BLaER1 (cell line): ENCODE measurements at regions not wholly inside any gene's neighbourhood (a gene's known extent, or its start where the extent isn't known, plus 50 kb on each side); places are given as distances from the start of the nearest gene placed in this dataset.
A peak's percentile ranks its signal among the peaks of the same experiment; 100 is the strongest.
"Not testable (repeated sequence)": the region's sequence is repeated elsewhere in the genome, so short reads cannot be mapped to it uniquely, and the experiment has no call there.

Experiments used
- H3K27ac ChIP-seq: shearing (Covaris generic); formaldehyde crosslinking; 2 replicates; pipeline ENCODE4 v1.8.1; 2022
- H3K27me3 ChIP-seq: shearing (Covaris generic); formaldehyde crosslinking; 2 replicates; pipeline ENCODE4 v1.8.1; 2022
- H3K36me3 ChIP-seq: shearing (Covaris generic); formaldehyde crosslinking; 2 replicates; pipeline ENCODE4 v1.8.1; 2022
- H3K4me1 ChIP-seq: shearing (Covaris generic); formaldehyde crosslinking; 2 replicates; pipeline ENCODE4 v1.8.1; 2022
- H3K4me2 ChIP-seq: shearing (Covaris generic); formaldehyde crosslinking; 2 replicates; pipeline ENCODE4 v1.8.1; 2022
- H3K4me3 ChIP-seq: shearing (Covaris generic); formaldehyde crosslinking; 2 replicates; pipeline ENCODE4 v1.8.1; 2022
- H3K9ac ChIP-seq: shearing (Covaris generic); formaldehyde crosslinking; 2 replicates; pipeline ENCODE4 v1.8.1; 2022
- H3K9me3 ChIP-seq: shearing (Covaris generic); formaldehyde crosslinking; 2 replicates; pipeline ENCODE4 v1.8.1; 2022
- H4K20me1 ChIP-seq: shearing (Covaris generic); formaldehyde crosslinking; 2 replicates; pipeline ENCODE4 v1.8.1; 2022
- Cebpa-rat ChIP-seq: shearing (Covaris generic); IDR thresholded peaks from 2 replicates; pipeline ENCODE4 v1.8.1; 2022

GRCh38 chr17:34445101-34445500, 82.1 kb upstream of the CCL1 start:
- no peaks in the 10 kb centered on the region for H3K27me3 ChIP-seq
- no peak overlapping the region for H3K27ac ChIP-seq
- no peaks in the 10 kb centered on the region; the same call in 1 of the 2 replicates for H4K20me1 ChIP-seq
- no peak overlapping the region for H3K4me2 ChIP-seq
- H3K9me3 ChIP-seq = no peaks in the 10 kb centered on the region
- no peaks in the 10 kb centered on the region for H3K4me1 ChIP-seq
- no peaks in the 10 kb centered on the region for H3K36me3 ChIP-seq
- H3K9ac ChIP-seq = 0 out of 2 replicates have a peak overlapping the region, but pooled peaks have one; percentile 24
- TF ChIP-seq Cebpa-rat = no peak
- no peak overlapping the region for H3K4me3 ChIP-seq

GRCh38 chr17:34443619-34444469, 80.8 kb upstream of the CCL1 start:
- Histone ChIP-seq H3K9ac (no peak overlapping the region), H3K27me3 (no peaks in the 10 kb centered on the region), H4K20me1 (no peaks in the 10 kb centered on the region; the same call in 1 of the 2 replicates), H3K27ac (no peak overlapping the region), H3K9me3 (no peaks in the 10 kb centered on the region), H3K4me2 (no peak overlapping the region), H3K4me3 (no peak overlapping the region), H3K4me1 (no peaks in the 10 kb centered on the region), H3K36me3 (no peaks in the 10 kb centered on the region)
- TF ChIP-seq Cebpa-rat = no peak

- no peaks in the 10 kb centered on the region for H3K9me3 ChIP-seq
- no peak overlapping the region for H3K27ac ChIP-seq
- no peak overlapping the region for H3K9ac ChIP-seq
- H4K20me1 ChIP-seq = no peaks in the 10 kb centered on the region; the same call in 1 of the 2 replicates
- H3K4me2 ChIP-seq = no peak overlapping the region
- H3K36me3 ChIP-seq = no peaks in the 10 kb centered on the region
- no peak overlapping the region for H3K4me3 ChIP-seq
- H3K27me3 ChIP-seq = no peaks in the 10 kb centered on the region
- TF ChIP-seq Cebpa-rat = no peak
- H3K4me1 ChIP-seq = no peaks in the 10 kb centered on the region
Observed at GRCh38 chr17:34442387-34443111, 79.5 kb upstream of the CCL1 start.

GRCh38 chr17:34437188-34437587, 74.2 kb upstream of the CCL1 start:
- Histone ChIP-seq H3K4me2 (no peak overlapping the region), H3K4me3 (no peak overlapping the region), H3K4me1 (no peaks in the 10 kb centered on the region), H3K36me3 (no peaks in the 10 kb centered on the region), H3K27me3 (no peaks in the 10 kb centered on the region), H3K27ac (no peak overlapping the region), H3K9me3 (no peaks in the 10 kb centered on the region), H4K20me1 (no peaks in the 10 kb centered on the region), H3K9ac (no peak overlapping the region)
- TF ChIP-seq Cebpa-rat = no peak

GRCh38 chr17:34436607-34437006, 73.6 kb upstream of the CCL1 start:
- Histone ChIP-seq H3K9me3 (no peaks in the 10 kb centered on the region), H3K27ac (no peak overlapping the region), H4K20me1 (no peaks in the 10 kb centered on the region), H3K36me3 (no peaks in the 10 kb centered on the region), H3K4me1 (no peaks in the 10 kb centered on the region), H3K4me2 (no peak overlapping the region), H3K9ac (no peak overlapping the region), H3K4me3 (no peak overlapping the region), H3K27me3 (no peaks in the 10 kb centered on the region)
- no peak for TF ChIP-seq Cebpa-rat

- no peak for TF ChIP-seq Cebpa-rat
- Histone ChIP-seq H3K4me3 (no peak overlapping the region), H3K9me3 (no peaks in the 10 kb centered on the region), H3K4me1 (no peaks in the 10 kb centered on the region), H3K4me2 (no peak overlapping the region), H3K36me3 (no peaks in the 10 kb centered on the region), H3K27me3 (no peaks in the 10 kb centered on the region), H4K20me1 (no peaks in the 10 kb centered on the region), H3K27ac (no peak overlapping the region), H3K9ac (no peak overlapping the region)
Observed at GRCh38 chr17:34435182-34435928, 72.3 kb upstream of the CCL1 start.

- no peak overlapping the region for H3K4me2 ChIP-seq
- H4K20me1 ChIP-seq = no peaks in the 10 kb centered on the region
- H3K4me1 ChIP-seq = no peaks in the 10 kb centered on the region
- TF ChIP-seq Cebpa-rat = no peak
- no peaks in the 10 kb centered on the region for H3K36me3 ChIP-seq
- H3K27me3 ChIP-seq = no peaks in the 10 kb centered on the region
- no peak overlapping the region for H3K27ac ChIP-seq
- H3K9me3 ChIP-seq = no peaks in the 10 kb centered on the region
- H3K4me3 ChIP-seq = no peak overlapping the region
- no peak overlapping the region for H3K9ac ChIP-seq
Observed at GRCh38 chr17:34434052-34434451, 71.0 kb upstream of the CCL1 start.

GRCh38 chr17:34424814-34425491, 61.9 kb upstream of the CCL1 start:
- Histone ChIP-seq H3K36me3 (no peaks in the 10 kb centered on the region), H3K4me1 (no peaks in the 10 kb centered on the region), H3K27ac (no peak overlapping the region), H3K4me2 (no peak overlapping the region), H3K4me3 (no peak overlapping the region), H4K20me1 (no peaks in the 10 kb centered on the region), H3K9ac (no peak overlapping the region), H3K9me3 (no peaks in the 10 kb centered on the region), H3K27me3 (no peaks in the 10 kb centered on the region)
- no peak for TF ChIP-seq Cebpa-rat

- H3K27me3 ChIP-seq = no peaks in the 10 kb centered on the region
- H3K4me3 ChIP-seq = no peak overlapping the region
Observed at GRCh38 chr17:34423978-34424813, 61.2 kb upstream of the CCL1 start.

GRCh38 chr17:34423315-34423714, 60.3 kb upstream of the CCL1 start:
- not testable (repeated sequence) for H3K27ac ChIP-seq, H3K4me3 ChIP-seq, H3K9me3 ChIP-seq, H3K27me3 ChIP-seq, H4K20me1 ChIP-seq, H3K9ac ChIP-seq, H3K4me1 ChIP-seq, H3K4me2 ChIP-seq, H3K36me3 ChIP-seq

More at GRCh38 chr17:34423978-34424813, 61.2 kb upstream of the CCL1 start:
- Histone ChIP-seq H3K27ac (no peak overlapping the region), H4K20me1 (no peaks in the 10 kb centered on the region), H3K36me3 (no peaks in the 10 kb centered on the region), H3K4me1 (no peaks in the 10 kb centered on the region), H3K4me2 (no peak overlapping the region), H3K9me3 (no peaks in the 10 kb centered on the region), H3K9ac (no peak overlapping the region)
- TF ChIP-seq Cebpa-rat = no peak
